GM10266 (cell line): ENCODE measurements at regions not wholly inside any gene's neighbourhood (a gene's known extent, or its start where the extent isn't known, plus 50 kb on each side); places are given as distances from the start of the nearest gene placed in this dataset.

Experiments
- DNase-seq: peaks from one replicate; pipeline ENCODE4 v3.0.0; 2012; ENCODE audit errors: extremely low spot score
- CTCF ChIP-seq: IDR thresholded peaks from 2 replicates; pipeline ENCODE4 v1.5.1; 2012; ENCODE audit warnings: mild to moderate bottlenecking, low read depth; ENCODE audit not compliant: control insufficient read depth, insufficient read depth; ENCODE audit errors: missing control alignments

- no peak for DNase-seq
- no peak for TF ChIP-seq CTCF
Observed at GRCh38 chr1:221451741-221452140, 290.1 kb downstream of the DUSP10 start.

- DNase-seq = no peak
- TF ChIP-seq CTCF = no peak
Observed at GRCh38 chr1:221454096-221454495, 287.8 kb downstream of the DUSP10 start.

GRCh38 chr1:221456918-221457317 lies 285.0 kb downstream of the DUSP10 start:
- DNase-seq = no peak
- TF ChIP-seq CTCF = no peak

GRCh38 chr1:221457685-221458446 lies 284.0 kb downstream of the DUSP10 start:
- no peak for DNase-seq
- no peak for TF ChIP-seq CTCF

- no peak for TF ChIP-seq CTCF
- DNase-seq = no peak
Observed at GRCh38 chr1:221458447-221459156, 283.3 kb downstream of the DUSP10 start.

- no peak for DNase-seq
- TF ChIP-seq CTCF = no peak
Observed at GRCh38 chr1:221459558-221459957, 282.3 kb downstream of the DUSP10 start.

GRCh38 chr1:221462345-221462744 lies 279.5 kb downstream of the DUSP10 start:
- no peak for TF ChIP-seq CTCF
- no peak for DNase-seq
